B cell (primary cell): ENCODE measurements at regions not wholly inside any gene's neighbourhood (a gene's known extent, or its start where the extent isn't known, plus 50 kb on each side); places are given as distances from the start of the nearest gene placed in this dataset.

ENCODE experiments used
- ATAC-seq: fragments of 200-7000 bp; cut with Tn5 transposase; one replicate; pipeline ENCODE4 v1.10.0; 2021; ENCODE audit warnings: low read depth, mild to moderate bottlenecking, moderate number of reproducible peaks, moderate library complexity
- CTCF ChIA-PET: fragments of 350-600 bp; sonication (Branson Sonifier 250); formaldehyde crosslinking; loops from one replicate; lab custom pipeline; 2021; ENCODE audit warnings: antibody characterized with exemption, inconsistent platforms; lab: Charles Lee
- POLR2A ChIA-PET: fragments of 350-600 bp; sonication (Branson Sonifier 250); formaldehyde crosslinking; loops from one replicate; lab custom pipeline; 2021; ENCODE audit warnings: antibody characterized with exemption; lab: Charles Lee
- DNase-seq: peaks from one replicate; pipeline ENCODE4 v3.0.0; 2013
- H2AFZ ChIP-seq: 2 replicates; pipeline ENCODE4 v1.6.1; 2012; ENCODE audit warnings: mild to moderate bottlenecking, low read depth, low read length; ENCODE audit not compliant: insufficient read depth, poor library complexity, severe bottlenecking
- H3K27ac ChIP-seq, 2 donors: 1 replicate in 1 of 2; 2 replicates in 1 of 2; pipeline ENCODE4 v1.5.1; 2012 to 2013; ENCODE audit warnings: low read length in 2 of 2, mild to moderate bottlenecking in 2 of 2, moderate library complexity in 1 of 2
- H3K27me3 ChIP-seq, 4 experiments: fragments of 200-600 bp in 1 of 4; sonication (generic) in 1 of 4; replicated peaks in 1 of 4; 1 replicate in 2 of 4; 2 replicates in 2 of 4; pipeline versions ENCODE4 v1.6.1 to v1.7.0; 2013 to 2016; ENCODE audit warnings: low read length in 3 of 4, mild to moderate bottlenecking in 2 of 4, mixed read lengths in 1 of 4, moderate library complexity in 1 of 4; ENCODE audit not compliant: insufficient read depth in 4 of 4, control insufficient read depth in 3 of 4; ENCODE audit errors: control extremely low read depth in 1 of 4
- H3K36me3 ChIP-seq, 2 experiments: replicated peaks in 1 of 2; 1 replicate in 1 of 2; 2 replicates in 1 of 2; pipeline versions ENCODE4 v1.6.1 to v1.7.1; 2013; ENCODE audit warnings: low read length in 1 of 2; ENCODE audit not compliant: insufficient read depth in 2 of 2, control insufficient read depth in 1 of 2; ENCODE audit errors: control extremely low read depth in 1 of 2, extremely low read depth in 1 of 2
- H3K4me1 ChIP-seq, 2 donors: fragments of 200-600 bp in 1 of 2; sonication (generic) in 1 of 2; 1 replicate in 1 of 2; 2 replicates in 1 of 2; pipeline versions ENCODE4 v1.5.1 to v1.6.1; 2013 to 2017; ENCODE audit warnings: low read length in 2 of 2; ENCODE audit not compliant: control insufficient read depth in 2 of 2, insufficient read depth in 2 of 2
- H3K4me2 ChIP-seq: replicated peaks from 2 replicates; pipeline ENCODE3; 2012; ENCODE audit warnings: mild to moderate bottlenecking, low read depth, low read length; ENCODE audit not compliant: poor library complexity, severe bottlenecking
- H3K4me3 ChIP-seq, 5 experiments: fragments of 200-600 bp in 1 of 5; sonication (generic) in 1 of 5; 1 replicate in 3 of 5; 2 replicates in 2 of 5; pipeline versions ENCODE4 v1.5.1 to v1.7.0; 2011 to 2016; ENCODE audit warnings: low read length in 4 of 5, mild to moderate bottlenecking in 4 of 5, low read depth in 2 of 5, control low read depth in 1 of 5, moderate library complexity in 1 of 5; ENCODE audit not compliant: insufficient read depth in 1 of 5; ENCODE audit errors: control extremely low read depth in 1 of 5, extremely low read depth in 1 of 5
- H3K79me2 ChIP-seq: fragments of 200-600 bp; sonication (generic); one replicate; pipeline ENCODE4 v1.6.0; 2016; ENCODE audit warnings: low read length; ENCODE audit not compliant: control insufficient read depth, insufficient read depth
- H3K9ac ChIP-seq: fragments of 200-600 bp; sonication (generic); 2 replicates; pipeline ENCODE4 v1.6.1; 2017; ENCODE audit warnings: mild to moderate bottlenecking, low read length, moderate library complexity
- H3K9me3 ChIP-seq, 3 donors: one replicate each; pipeline versions ENCODE4 v1.6.1 to v1.7.1; 2013; ENCODE audit warnings: low read length in 2 of 3; ENCODE audit not compliant: control insufficient read depth in 2 of 3, insufficient read depth in 1 of 3; ENCODE audit errors: control extremely low read depth in 1 of 3
- H4K20me1 ChIP-seq: 2 replicates; pipeline ENCODE4 v1.6.0; 2012; ENCODE audit warnings: mild to moderate bottlenecking, low read length; ENCODE audit not compliant: insufficient read depth, control insufficient read depth, poor library complexity, severe bottlenecking
- H3K27ac Mint-ChIP-seq: one replicate; pipeline ENCODE4 v1.8.0; 2021; ENCODE audit warnings: mixed read lengths
- H3K27me3 Mint-ChIP-seq: one replicate; pipeline ENCODE4 v1.8.0; 2021; ENCODE audit warnings: mixed read lengths
- H3K4me1 Mint-ChIP-seq: one replicate; pipeline ENCODE4 v1.8.0; 2021; ENCODE audit warnings: mixed read lengths
- H3K4me3 Mint-ChIP-seq: one replicate; pipeline ENCODE4 v1.8.0; 2021; ENCODE audit warnings: mixed read lengths
- H3K9me3 Mint-ChIP-seq: one replicate; pipeline ENCODE4 v1.8.0; 2022; ENCODE audit warnings: mixed read lengths; ENCODE audit not compliant: insufficient read depth
- EZH2 ChIP-seq: IDR thresholded peaks from 2 replicates; pipeline ENCODE4 v1.6.1; 2012; ENCODE audit warnings: borderline replicate concordance, low read depth, mild to moderate bottlenecking, moderate library complexity, low read length; ENCODE audit not compliant: insufficient read depth, poor library complexity, severe bottlenecking
- WGBS: methylation state at CpG from one replicate; pipeline ENCODE4 v1.1.5; 2013; ENCODE audit warnings: missing lambda C conversion rate; ENCODE audit not compliant: insufficient coverage; 5-methylcytosine and 5-hydroxymethylcytosine counted together
- intact Hi-C: fragments of 100-400 bp; cut with micrococcal nuclease; formaldehyde crosslinking; loops from one replicate; pipeline ENCODE4 v1.10.0; 2022
- TF ChIP-seq, protein P1 (sequence below): fragments of 200-600 bp; IDR thresholded peaks from one replicate; pipeline ENCODE4 v1.8.0; 2022; ENCODE audit warnings: antibody characterized with exemption, mild to moderate bottlenecking

- Mint-ChIP-seq H3K27me3 (no peaks in the 10 kb centered on the region), H3K27ac (no peak overlapping the region), H3K9me3 (peaks cover 4% of the 10 kb centered on the region), H3K4me1 (no peaks in the 10 kb centered on the region), H3K4me3 (no peak overlapping the region)
- H3K4me2 ChIP-seq, result no peak overlapping the region
- no peaks in the 10 kb centered on the region for H3K9me3 ChIP-seq
- H2AFZ ChIP-seq, result no peak overlapping the region
- no peak overlapping the region for H3K27ac ChIP-seq
- H3K79me2 ChIP-seq, result no peaks in the 10 kb centered on the region
- intact Hi-C loops, result no loop called here
- no peak for TF ChIP-seq EZH2
- TF ChIP-seq, protein P1, sequence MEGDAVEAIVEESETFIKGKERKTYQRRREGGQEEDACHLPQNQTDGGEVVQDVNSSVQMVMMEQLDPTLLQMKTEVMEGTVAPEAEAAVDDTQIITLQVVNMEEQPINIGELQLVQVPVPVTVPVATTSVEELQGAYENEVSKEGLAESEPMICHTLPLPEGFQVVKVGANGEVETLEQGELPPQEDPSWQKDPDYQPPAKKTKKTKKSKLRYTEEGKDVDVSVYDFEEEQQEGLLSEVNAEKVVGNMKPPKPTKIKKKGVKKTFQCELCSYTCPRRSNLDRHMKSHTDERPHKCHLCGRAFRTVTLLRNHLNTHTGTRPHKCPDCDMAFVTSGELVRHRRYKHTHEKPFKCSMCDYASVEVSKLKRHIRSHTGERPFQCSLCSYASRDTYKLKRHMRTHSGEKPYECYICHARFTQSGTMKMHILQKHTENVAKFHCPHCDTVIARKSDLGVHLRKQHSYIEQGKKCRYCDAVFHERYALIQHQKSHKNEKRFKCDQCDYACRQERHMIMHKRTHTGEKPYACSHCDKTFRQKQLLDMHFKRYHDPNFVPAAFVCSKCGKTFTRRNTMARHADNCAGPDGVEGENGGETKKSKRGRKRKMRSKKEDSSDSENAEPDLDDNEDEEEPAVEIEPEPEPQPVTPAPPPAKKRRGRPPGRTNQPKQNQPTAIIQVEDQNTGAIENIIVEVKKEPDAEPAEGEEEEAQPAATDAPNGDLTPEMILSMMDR, result no peak
- POLR2A ChIA-PET, result no interaction called here
- no peaks in the 10 kb centered on the region for H3K4me1 ChIP-seq
- CTCF ChIA-PET, result no interaction called here
- no CpG with 5 or more reads among the region's 1 CpG for WGBS
- no peak overlapping the region for H3K4me3 ChIP-seq
- H3K27me3 ChIP-seq, result no peaks in the 10 kb centered on the region
- H4K20me1 ChIP-seq, result no peaks in the 10 kb centered on the region
- H3K36me3 ChIP-seq, result no peaks in the 10 kb centered on the region
- no peak overlapping the region for H3K9ac ChIP-seq
- ATAC-seq (no peak), DNase-seq (no peak)
These were observed 1352.4 kb downstream of the ARAP2 start for GRCh38 chr4:34891892-34892291.

- H3K9ac ChIP-seq, result no peak overlapping the region
- TF ChIP-seq EZH2, result no peak
- TF ChIP-seq, protein P1, result no peak
- ChIA-PET POLR2A (no interaction called here), CTCF (no interaction called here)
- Mint-ChIP-seq H3K27me3 (no peaks in the 10 kb centered on the region), H3K9me3 (peaks cover 4% of the 10 kb centered on the region), H3K27ac (no peak overlapping the region), H3K4me1 (no peaks in the 10 kb centered on the region), H3K4me3 (no peak overlapping the region)
- no peaks in the 10 kb centered on the region for H3K36me3 ChIP-seq
- no peak for DNase-seq
- H3K4me2 ChIP-seq, result no peak overlapping the region
- no peaks in the 10 kb centered on the region for H3K79me2 ChIP-seq
- H4K20me1 ChIP-seq, result no peaks in the 10 kb centered on the region
- H3K27me3 ChIP-seq, result no peaks in the 10 kb centered on the region
- intact Hi-C loops, result no loop called here
- no peak overlapping the region for H2AFZ ChIP-seq
- H3K27ac ChIP-seq, result no peak overlapping the region
- ATAC-seq, result no peak
- H3K4me1 ChIP-seq, result no peaks in the 10 kb centered on the region
- no peak overlapping the region for H3K4me3 ChIP-seq
- no peaks in the 10 kb centered on the region for H3K9me3 ChIP-seq
- WGBS, result no CpG with 5 or more reads among the region's 3 CpGs
These were observed 1350.9 kb downstream of the ARAP2 start for GRCh38 chr4:34893382-34893781.
